ENCODE measurements at regions not wholly inside any gene's neighbourhood (a gene's known extent, or its start where the extent isn't known, plus 50 kb on each side); places are given as distances from the start of the nearest gene placed in this dataset.

DNA sequence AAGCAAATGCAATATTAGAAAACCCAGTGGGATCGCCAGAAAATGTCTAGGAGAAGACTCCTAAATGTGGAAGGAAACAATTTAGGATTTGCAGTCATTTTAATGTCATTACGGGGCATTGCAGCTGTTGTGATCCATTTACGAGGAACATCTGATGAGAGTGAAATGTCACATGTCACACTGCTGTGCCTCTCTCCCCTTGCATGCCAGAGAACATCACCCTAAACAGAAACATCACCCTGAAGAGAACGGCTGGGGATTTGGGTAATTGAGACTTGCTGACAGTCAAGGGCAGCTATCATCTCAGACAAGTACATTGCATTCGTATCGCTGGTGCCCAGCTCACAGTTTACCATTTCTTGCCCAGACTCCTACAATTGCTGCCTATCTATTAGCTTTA lies 785.7 kb upstream of the POM121L12 start:
- TF ChIP-seq GATA3 (IDR thresholded peaks at IDR 0.05; ENCODE audit: low read depth, low read length) = no peak
- no peak for TF ChIP-seq GATA2 (IDR thresholded peaks at IDR 0.05; ENCODE audit: low read depth, low read length)
